ENCODE measurements at regions not wholly inside any gene's neighbourhood (a gene's known extent, or its start where the extent isn't known, plus 50 kb on each side); places are given as distances from the start of the nearest gene placed in this dataset.
"Not testable (repeated sequence)": the region's sequence is repeated elsewhere in the genome, so short reads cannot be mapped to it uniquely, and the experiment has no call there.

GRCh38 chr4:132382243-132382642 lies 766.9 kb upstream of the PCDH10 start:
- DNase-seq (ENCODE audit: low spot score) = no peak

- no peak for DNase-seq (ENCODE audit: low spot score)
These were observed 765.4 kb upstream of the PCDH10 start for GRCh38 chr4:132383571-132384199.

GRCh38 chr4:132384709-132385108 lies 764.4 kb upstream of the PCDH10 start:
- DNase-seq (ENCODE audit: low spot score) = no peak

- no peak for DNase-seq (ENCODE audit: low spot score)
These were observed 763.0 kb upstream of the PCDH10 start for GRCh38 chr4:132386130-132386529.

- DNase-seq (ENCODE audit: low spot score) = no peak
These were observed 762.0 kb upstream of the PCDH10 start for GRCh38 chr4:132387060-132387459.

- no peak for DNase-seq (ENCODE audit: low spot score)
These were observed 753.5 kb upstream of the PCDH10 start for GRCh38 chr4:132395561-132395960.

GRCh38 chr4:132396636-132397035 lies 752.5 kb upstream of the PCDH10 start:
- DNase-seq (ENCODE audit: low spot score) = no peak

GRCh38 chr4:132417220-132417619 lies 731.9 kb upstream of the PCDH10 start:
- no peak for DNase-seq (ENCODE audit: low spot score)

- no peak for DNase-seq (ENCODE audit: low spot score)
These were observed 722.0 kb upstream of the PCDH10 start for GRCh38 chr4:132427125-132427524.

GRCh38 chr4:132437117-132437516 lies 712.0 kb upstream of the PCDH10 start:
- no peak for DNase-seq (ENCODE audit: low spot score)

- no peak for DNase-seq (ENCODE audit: low spot score)
These were observed 703.7 kb upstream of the PCDH10 start for GRCh38 chr4:132445386-132445785.

- DNase-seq (ENCODE audit: low spot score) = not testable (repeated sequence)
These were observed 691.1 kb upstream of the PCDH10 start for GRCh38 chr4:132457987-132458386.

- DNase-seq (ENCODE audit: low spot score) = no peak
These were observed 669.6 kb upstream of the PCDH10 start for GRCh38 chr4:132479543-132479942.

GRCh38 chr4:132488555-132488954 lies 660.5 kb upstream of the PCDH10 start:
- DNase-seq (ENCODE audit: low spot score) = no peak

GRCh38 chr4:132493476-132493875 lies 655.6 kb upstream of the PCDH10 start:
- no peak for DNase-seq (ENCODE audit: low spot score)

GRCh38 chr4:132495267-132495812 lies 653.8 kb upstream of the PCDH10 start:
- DNase-seq (ENCODE audit: low spot score) = not testable (repeated sequence)

- no peak for DNase-seq (ENCODE audit: low spot score)
These were observed 650.9 kb upstream of the PCDH10 start for GRCh38 chr4:132498215-132498614.

GRCh38 chr4:132502096-132502552 lies 647.0 kb upstream of the PCDH10 start:
- peak; percentile 49 for DNase-seq (ENCODE audit: low spot score)

GRCh38 chr4:132504438-132504837 lies 644.7 kb upstream of the PCDH10 start:
- no peak for DNase-seq (ENCODE audit: low spot score)

- no peak for DNase-seq (ENCODE audit: low spot score)
These were observed 642.5 kb upstream of the PCDH10 start for GRCh38 chr4:132506568-132506967.

- DNase-seq (ENCODE audit: low spot score) = no peak
These were observed 635.6 kb upstream of the PCDH10 start for GRCh38 chr4:132513491-132513890.

GRCh38 chr4:132526652-132527051 lies 622.4 kb upstream of the PCDH10 start:
- no peak for DNase-seq (ENCODE audit: low spot score)

GRCh38 chr4:132527817-132528216 lies 621.3 kb upstream of the PCDH10 start:
- DNase-seq (ENCODE audit: low spot score) = no peak

GRCh38 chr4:132530861-132531260 lies 618.2 kb upstream of the PCDH10 start:
- DNase-seq (ENCODE audit: low spot score) = no peak

Measured in putamen (tissue), 1 donor.